GM23338 (cell line): ENCODE measurements at regions not wholly inside any gene's neighbourhood (a gene's known extent, or its start where the extent isn't known, plus 50 kb on each side); places are given as distances from the start of the nearest gene placed in this dataset.
"Not testable (repeated sequence)": the region's sequence is repeated elsewhere in the genome, so short reads cannot be mapped to it uniquely, and the experiment has no call there.

Experiments
- ATAC-seq: fragments of 200-7000 bp; cut with Tn5 transposase; 3 replicates; pipeline ENCODE4 v1.9.1; 2020
- DNase-seq: peaks from one replicate; pipeline ENCODE4 v3.0.0-alpha.2; 2015; ENCODE audit warnings: low spot score
- H2AFZ ChIP-seq: fragments of 200-600 bp; sonication (generic); 2 replicates; pipeline ENCODE4 v1.8.0; 2016; ENCODE audit warnings: antibody characterized with exemption, mild to moderate bottlenecking, moderate library complexity
- H3F3A ChIP-seq: fragments of 200-600 bp; sonication (generic); replicated peaks from 2 replicates; pipeline ENCODE4 v1.8.0; 2017; ENCODE audit warnings: antibody characterized with exemption, mixed run types, low read depth
- H3K27ac ChIP-seq: fragments of 200-600 bp; sonication (generic); 2 replicates; pipeline ENCODE4 v1.6.1; 2016; ENCODE audit warnings: low read depth
- H3K27me3 ChIP-seq: fragments of 200-600 bp; sonication (generic); 2 replicates; pipeline ENCODE4 v1.8.0; 2016; ENCODE audit warnings: mild to moderate bottlenecking, mixed run types, moderate library complexity; ENCODE audit not compliant: insufficient read depth
- H3K36me3 ChIP-seq: fragments of 200-600 bp; sonication (generic); 2 replicates; pipeline ENCODE4 v1.8.0; 2016; ENCODE audit warnings: mild to moderate bottlenecking; ENCODE audit not compliant: insufficient read depth
- H3K4me1 ChIP-seq: fragments of 200-600 bp; sonication (generic); 2 replicates; pipeline ENCODE4 v1.8.0; 2016; ENCODE audit warnings: mild to moderate bottlenecking, moderate library complexity; ENCODE audit not compliant: insufficient read depth
- H3K4me2 ChIP-seq: fragments of 200-600 bp; sonication (generic); 2 replicates; pipeline ENCODE4 v1.7.1; 2017; ENCODE audit warnings: mixed run types
- H3K4me3 ChIP-seq: fragments of 200-600 bp; sonication (generic); 2 replicates; pipeline ENCODE4 v1.6.1; 2016; ENCODE audit warnings: mixed run types
- H3K79me2 ChIP-seq: fragments of 200-600 bp; sonication (generic); replicated peaks from 2 replicates; pipeline ENCODE4 v1.8.0; 2017; ENCODE audit warnings: mild to moderate bottlenecking; ENCODE audit not compliant: insufficient read depth
- H3K9me2 ChIP-seq: fragments of 200-600 bp; sonication (generic); 2 replicates; pipeline ENCODE4 v1.8.0; 2017; ENCODE audit not compliant: insufficient read depth
- H4K20me1 ChIP-seq: fragments of 200-600 bp; sonication (generic); replicated peaks from 2 replicates; pipeline ENCODE4 v1.8.0; 2017; ENCODE audit warnings: mild to moderate bottlenecking; ENCODE audit not compliant: insufficient read depth
- H3K27ac Mint-ChIP-seq: 2 replicates; pipeline ENCODE4 v1.8.0; 2020; ENCODE audit warnings: inconsistent platforms, mild to moderate bottlenecking, moderate library complexity, mixed read lengths
- H3K27me3 Mint-ChIP-seq: 3 replicates; pipeline ENCODE4 v1.8.0; 2022; ENCODE audit warnings: low read depth, mild to moderate bottlenecking, moderate library complexity, mixed read lengths, inconsistent platforms; ENCODE audit not compliant: insufficient read depth, poor library complexity
- H3K36me3 Mint-ChIP-seq: 3 replicates; pipeline ENCODE4 v1.8.0; 2021; ENCODE audit warnings: low read depth, mild to moderate bottlenecking, inconsistent platforms, moderate library complexity, mixed read lengths
- H3K4me1 Mint-ChIP-seq: 3 replicates; pipeline ENCODE4 v1.8.0; 2020; ENCODE audit warnings: mild to moderate bottlenecking, inconsistent platforms, mixed read lengths
- H3K4me3 Mint-ChIP-seq: 3 replicates; pipeline ENCODE4 v1.8.0; 2021; ENCODE audit warnings: moderate library complexity, mild to moderate bottlenecking, inconsistent platforms, mixed read lengths
- H3K9me3 Mint-ChIP-seq: 3 replicates; pipeline ENCODE4 v1.8.0; 2020; ENCODE audit warnings: moderate library complexity, mild to moderate bottlenecking, inconsistent platforms, mixed read lengths
- CTCF ChIP-seq, 2 experiments: fragments of 200-600 bp in 1 of 2; sonication (generic) in 1 of 2; conservative IDR thresholded peaks; 2 replicates each; pipeline versions ENCODE4 v1.5.1 to v1.6.1; 2016 to 2017; ENCODE audit warnings: antibody characterized with exemption in 2 of 2, low read depth in 2 of 2, mild to moderate bottlenecking in 2 of 2, moderate library complexity in 1 of 2
- ZNF462 ChIP-seq: fragments of 250-450 bp; sonication (Bioruptor Pico); IDR thresholded peaks from 2 replicates; pipeline ENCODE4 v1.5.0; 2020; ENCODE audit warnings: mild to moderate bottlenecking, moderate library complexity

- not testable (repeated sequence) for H3K4me3 ChIP-seq, H3K79me2 ChIP-seq, H2AFZ ChIP-seq, H3K36me3 Mint-ChIP-seq, H3K27me3 ChIP-seq, H3K4me2 ChIP-seq, H3K9me3 Mint-ChIP-seq, H3K27me3 Mint-ChIP-seq, H3K4me1 Mint-ChIP-seq, H3F3A ChIP-seq, H3K27ac ChIP-seq, H3K4me3 Mint-ChIP-seq, H3K4me1 ChIP-seq, H3K27ac Mint-ChIP-seq, H4K20me1 ChIP-seq, H3K9me2 ChIP-seq, H3K36me3 ChIP-seq
- peak; percentile 83 for DNase-seq
- ATAC-seq: peak; percentile 93
- peak; percentile 42 to 68 for TF ChIP-seq CTCF (conservative IDR thresholded peaks at IDR 0.05; ENCODE audit: low read depth in 2 of 2)
Measured at GRCh38 chr15:77900331-77900963, 177.1 kb downstream of the TBC1D2B start.

- H3K4me3 Mint-ChIP-seq, H3K9me3 Mint-ChIP-seq, H3F3A ChIP-seq, H3K27ac ChIP-seq, H3K4me1 Mint-ChIP-seq, H3K4me3 ChIP-seq, H4K20me1 ChIP-seq, H3K27ac Mint-ChIP-seq, H3K27me3 Mint-ChIP-seq, H3K36me3 ChIP-seq, H3K4me1 ChIP-seq, H3K36me3 Mint-ChIP-seq, H3K79me2 ChIP-seq, H3K9me2 ChIP-seq, H2AFZ ChIP-seq, ATAC-seq, H3K27me3 ChIP-seq, H3K4me2 ChIP-seq, DNase-seq: not testable (repeated sequence)
Measured at GRCh38 chr15:77899776-77900175, 177.7 kb downstream of the TBC1D2B start.

GRCh38 chr15:77898811-77899730 is 178.4 kb downstream of the TBC1D2B start:
- H3K9me2 ChIP-seq: no peaks in the 10 kb centered on the region
- ATAC-seq: no peak
- no peak for TF ChIP-seq ZNF462 (CRISPR knock-in tag)

More at GRCh38 chr15:77898811-77899730, 178.4 kb downstream of the TBC1D2B start:
- no peaks in the 10 kb centered on the region for H3K9me3 Mint-ChIP-seq
- Histone ChIP-seq H3K4me3 (no peak overlapping the region), H3K4me2 (no peak overlapping the region), H4K20me1 (no peaks in the 10 kb centered on the region), H3K79me2 (no peaks in the 10 kb centered on the region), H2AFZ (no peak overlapping the region), H3K27me3 (no peaks in the 10 kb centered on the region), H3K4me1 (no peaks in the 10 kb centered on the region), H3K36me3 (no peaks in the 10 kb centered on the region), H3F3A (no peaks in the 10 kb centered on the region), H3K27ac (no peak overlapping the region)
- DNase-seq: no peak
- no peak overlapping the region for H3K4me3 Mint-ChIP-seq
- no peak overlapping the region for H3K27ac Mint-ChIP-seq
- no peaks in the 10 kb centered on the region for H3K4me1 Mint-ChIP-seq
- peaks cover 6% of the 10 kb centered on the region for H3K27me3 Mint-ChIP-seq
- H3K36me3 Mint-ChIP-seq: no peaks in the 10 kb centered on the region
